HCT116 (cell line): ENCODE measurements at regions not wholly inside any gene's neighbourhood (a gene's known extent, or its start where the extent isn't known, plus 50 kb on each side); places are given as distances from the start of the nearest gene placed in this dataset.

Experiments used
- ATAC-seq: fragments of 200-7000 bp; cut with Tn5 transposase; 2 replicates; pipeline ENCODE4 v1.9.1; 2020; ENCODE audit warnings: mild to moderate bottlenecking, moderate library complexity
- BruUV-seq: library from RNA; stranded (reverse); fragments of 400-500 nt; replicated peaks from 2 replicates; lab custom pipeline; 2021; lab: Mats Ljungman, UMichigan
- CTCF ChIA-PET: fragments of 300-600 bp; sonication (Branson Sonifier 250); formaldehyde crosslinking; loops from one replicate; lab custom pipeline; 2021; ENCODE audit warnings: antibody characterized with exemption; lab: Charles Lee
- POLR2A ChIA-PET: fragments of 300-600, 350-600 bp; sonication (Branson Sonifier 250); formaldehyde crosslinking; loops from one replicate; lab custom pipeline; 2021; ENCODE audit warnings: antibody characterized with exemption; lab: Charles Lee
- RAD21 ChIA-PET, 2 experiments: fragments of 300-600 bp; sonication (Branson Sonifier 250); formaldehyde crosslinking; loops; one replicate each; lab custom pipeline; 2023; ENCODE audit warnings: low total read pairs in 2 of 2; ENCODE audit not compliant: uncharacterized antibody in 2 of 2, unreplicated experiment in 2 of 2, low non-redundant PET in 1 of 2; lab: Charles Lee
- DNase-seq: peaks from one replicate; pipeline ENCODE4 v3.0.0-alpha.2; 2010; ENCODE audit warnings: low read depth, low spot score
- H2AFZ ChIP-seq: fragments of 200-600 bp; shearing (Covaris generic), sonication (generic); 2 replicates; pipeline ENCODE4 v1.6.1; 2017; ENCODE audit warnings: low read depth, mixed run types, mixed read lengths, antibody characterized with exemption, low read length; ENCODE audit not compliant: poor library complexity, severe bottlenecking
- H3K27ac ChIP-seq: 2 replicates; pipeline ENCODE4 v1.5.1; 2012; ENCODE audit warnings: low read depth, low read length
- H3K27me3 ChIP-seq: fragments of 200-600 bp; sonication (generic); 2 replicates; pipeline ENCODE4 v1.6.1; 2016; ENCODE audit warnings: mixed run types, low read length, mixed read lengths; ENCODE audit not compliant: insufficient read depth
- H3K36me3 ChIP-seq, 2 experiments: fragments of 200-500 bp in 1 of 2; fragments of 200-600 bp in 1 of 2; sonication (Bioruptor generic) in 1 of 2; sonication (generic) in 1 of 2; 2 replicates each; pipeline versions ENCODE4 v1.5.1 to v1.6.1; 2014 to 2016; ENCODE audit warnings: low read length in 2 of 2, inconsistent platforms in 1 of 2, mixed read lengths in 1 of 2, mixed run types in 1 of 2; ENCODE audit not compliant: insufficient read depth in 2 of 2, control insufficient read depth in 1 of 2
- H3K4me1 ChIP-seq, 2 experiments: fragments of 200-600 bp in 1 of 2; sonication (generic) in 1 of 2; 2 replicates each; pipeline versions ENCODE4 v1.5.1 to v1.6.1; 2012 to 2017; ENCODE audit warnings: low read length in 2 of 2, inconsistent platforms in 1 of 2, mild to moderate bottlenecking in 1 of 2, mixed read lengths in 1 of 2, mixed run types in 1 of 2, moderate library complexity in 1 of 2; ENCODE audit not compliant: insufficient read depth in 2 of 2, control insufficient read depth in 1 of 2
- H3K4me2 ChIP-seq: fragments of 200-600 bp; sonication (generic); 2 replicates; pipeline ENCODE4 v1.6.1; 2017; ENCODE audit warnings: mixed run types, low read length, mixed read lengths
- H3K4me3 ChIP-seq, 2 experiments: fragments of 200-600 bp in 1 of 2; sonication (generic) in 1 of 2; replicated peaks in 1 of 2; 2 replicates each; pipeline ENCODE4 v1.5.1; 2011 to 2016; ENCODE audit warnings: low read length in 2 of 2, control low read depth in 1 of 2, low read depth in 1 of 2, mild to moderate bottlenecking in 1 of 2, mixed read lengths in 1 of 2, mixed run types in 1 of 2
- H3K79me2 ChIP-seq: fragments of 200-600 bp; sonication (generic); 2 replicates; pipeline ENCODE4 v1.6.1; 2017; ENCODE audit warnings: mild to moderate bottlenecking, mixed run types, low read length, moderate library complexity, mixed read lengths; ENCODE audit not compliant: insufficient read depth
- H3K9ac ChIP-seq: fragments of 200-600 bp; sonication (generic); 2 replicates; pipeline ENCODE4 v1.6.1; 2016; ENCODE audit warnings: low read length, mixed read lengths
- H3K9me2 ChIP-seq: fragments of 200-600 bp; sonication (generic), shearing (Covaris generic); 2 replicates; pipeline ENCODE4 v1.6.1; 2017; ENCODE audit warnings: mixed run types, mild to moderate bottlenecking, moderate library complexity; ENCODE audit not compliant: insufficient read depth
- H3K9me3 ChIP-seq, 2 experiments: fragments of 200-500 bp in 1 of 2; fragments of 200-600 bp in 1 of 2; sonication (Bioruptor generic) in 1 of 2; sonication (generic) in 1 of 2; 2 replicates each; pipeline ENCODE4 v1.6.1; 2014 to 2017; ENCODE audit warnings: low read length in 2 of 2, mixed read lengths in 2 of 2, inconsistent platforms in 1 of 2, low read depth in 1 of 2, mild to moderate bottlenecking in 1 of 2, mixed run types in 1 of 2, moderate library complexity in 1 of 2; ENCODE audit not compliant: control insufficient read depth in 1 of 2, insufficient read depth in 1 of 2
- H4K20me1 ChIP-seq: fragments of 200-600 bp; sonication (generic), shearing (Covaris generic); 2 replicates; pipeline ENCODE4 v1.6.1; 2017; ENCODE audit warnings: mixed run types, mild to moderate bottlenecking, moderate library complexity; ENCODE audit not compliant: insufficient read depth
- ATF3 ChIP-seq: IDR thresholded peaks from 2 replicates; pipeline ENCODE4 v1.6.1; 2012
- CBX3 ChIP-seq: IDR thresholded peaks from 2 replicates; pipeline ENCODE4 v1.6.1; 2012; ENCODE audit warnings: low read depth
- CEBPB ChIP-seq: IDR thresholded peaks from 2 replicates; pipeline ENCODE4 v1.6.1; 2012; ENCODE audit warnings: low read depth
- EGR1 ChIP-seq: IDR thresholded peaks from 2 replicates; pipeline ENCODE4 v1.6.1; 2012; ENCODE audit warnings: low read depth
- ELF1 ChIP-seq: IDR thresholded peaks from 2 replicates; pipeline ENCODE4 v1.6.1; 2012; ENCODE audit warnings: low read depth, borderline replicate concordance
- EZH2 ChIP-seq: fragments of 200-600 bp; sonication (generic); IDR thresholded peaks from 2 replicates; pipeline ENCODE4 v1.6.1; 2017; ENCODE audit warnings: antibody characterized with exemption, mixed run types
- EZH2phosphoT487 ChIP-seq: fragments of 200-600 bp; IDR thresholded peaks from 2 replicates; pipeline ENCODE4 v1.6.1; 2018; ENCODE audit warnings: antibody characterized with exemption, borderline replicate concordance
- FOSL1 ChIP-seq: IDR thresholded peaks from 2 replicates; pipeline ENCODE4 v1.6.1; 2012; ENCODE audit warnings: low read depth
- JUND ChIP-seq: IDR thresholded peaks from 2 replicates; pipeline ENCODE4 v1.6.1; 2012
- POLR2A ChIP-seq: IDR thresholded peaks from 2 replicates; pipeline ENCODE4 v1.7.0; 2011; ENCODE audit warnings: borderline replicate concordance; ENCODE audit not compliant: insufficient read depth, insufficient read length; ENCODE audit errors: extremely low read depth
- RAD21 ChIP-seq: IDR thresholded peaks from 2 replicates; pipeline ENCODE4 v1.6.1; 2012; ENCODE audit warnings: low read depth, mild to moderate bottlenecking
- REST ChIP-seq: IDR thresholded peaks from 2 replicates; pipeline ENCODE4 v1.6.1; 2012; ENCODE audit warnings: low read depth
- SIN3A ChIP-seq: IDR thresholded peaks from 2 replicates; pipeline ENCODE4 v1.6.1; 2012; ENCODE audit warnings: low read depth
- SP1 ChIP-seq: IDR thresholded peaks from 2 replicates; pipeline ENCODE4 v1.6.1; 2012; ENCODE audit warnings: low read depth
- SRF ChIP-seq: IDR thresholded peaks from 2 replicates; pipeline ENCODE4 v1.6.1; 2012; ENCODE audit warnings: low read depth
- YY1 ChIP-seq: IDR thresholded peaks from 2 replicates; pipeline ENCODE4 v1.6.1; 2011; ENCODE audit warnings: low read length, low read depth, moderate library complexity, mild to moderate bottlenecking; ENCODE audit not compliant: insufficient replicate concordance; ENCODE audit errors: extremely low read depth
- ZBTB33 ChIP-seq: IDR thresholded peaks from 2 replicates; pipeline ENCODE4 v1.6.1; 2011; ENCODE audit warnings: mild to moderate bottlenecking, low read length, moderate library complexity; ENCODE audit not compliant: insufficient replicate concordance; ENCODE audit errors: extremely low read depth
- ZFX ChIP-seq: fragments of 450-650 bp; IDR thresholded peaks from 2 replicates; pipeline ENCODE4 v1.6.1; 2017
- ZNF274 ChIP-seq: fragments of 200-500 bp; sonication (Bioruptor generic); IDR thresholded peaks from 2 replicates; pipeline ENCODE4 v1.6.1; 2014; ENCODE audit warnings: mild to moderate bottlenecking, low read depth, low read length, inconsistent platforms
- intact Hi-C: fragments of 100-400 bp; cut with micrococcal nuclease; formaldehyde crosslinking; loops from 2 replicates; pipeline ENCODE4 v1.10.0; 2022

GRCh38 chr2:60058781-60059180, 494.7 kb downstream of the BCL11A start:
- no peaks in the 10 kb centered on the region for H3K9me3 ChIP-seq
- no peaks in the 10 kb centered on the region for H3K79me2 ChIP-seq
- no peak overlapping the region for H3K27ac ChIP-seq
- ChIA-PET POLR2A (no interaction called here), RAD21 (no interaction called here), CTCF (no interaction called here)
- no peak overlapping the region for H3K4me2 ChIP-seq
- ATAC-seq, result no peak
- H3K4me1 ChIP-seq, result no peaks in the 10 kb centered on the region
- no peaks in the 10 kb centered on the region for H3K36me3 ChIP-seq
- no peak overlapping the region for H2AFZ ChIP-seq
- intact Hi-C loops, result no loop called here
- H4K20me1 ChIP-seq, result no peaks in the 10 kb centered on the region
- BruUV-seq, result no TSS peak
- no peaks in the 10 kb centered on the region for H3K9me2 ChIP-seq
- no peak for DNase-seq
- no peak overlapping the region for H3K4me3 ChIP-seq
- no peaks in the 10 kb centered on the region for H3K27me3 ChIP-seq
- H3K9ac ChIP-seq, result no peak overlapping the region
- TF ChIP-seq ELF1 (no peak), FOSL1 (no peak), CEBPB (no peak), ZFX (no peak), EGR1 (no peak), SIN3A (no peak), RAD21 (no peak), ATF3 (no peak), ZBTB33 (no peak), SRF (no peak), EZH2 (no peak), SP1 (no peak), POLR2A (no peak), JUND (no peak), EZH2phosphoT487 (no peak), CBX3 (no peak), REST (no peak), ZNF274 (no peak), YY1 (no peak)
